Prostate gland (tissue), 2 donors: ENCODE measurements at regions not wholly inside any gene's neighbourhood (a gene's known extent, or its start where the extent isn't known, plus 50 kb on each side); places are given as distances from the start of the nearest gene placed in this dataset.

Experiments used
- DNase-seq: peaks from one replicate; pipeline ENCODE4 v3.0.0-alpha.2; 2019; ENCODE audit warnings: low spot score
- H3K27ac ChIP-seq, 2 donors: fragments of 200-600 bp; sonication (generic); 2 replicates each; pipeline ENCODE4 v1.5.1; 2017 to 2019
- H3K27me3 ChIP-seq: fragments of 200-600 bp; sonication (generic); replicated peaks from 2 replicates; pipeline ENCODE4 v1.5.1; 2019; ENCODE audit not compliant: insufficient read depth
- H3K36me3 ChIP-seq, 2 donors: fragments of 200-600 bp; sonication (generic); 1 replicate in 1 of 2; 2 replicates in 1 of 2; pipeline versions ENCODE4 v1.5.1 to v1.8.1; 2017 to 2019
- H3K4me1 ChIP-seq: fragments of 200-600 bp; sonication (generic); replicated peaks from 2 replicates; pipeline ENCODE4 v1.5.1; 2019
- H3K4me3 ChIP-seq, 2 donors: fragments of 200-600 bp; sonication (generic); 2 replicates each; pipeline ENCODE4 v1.5.1; 2017 to 2019
- H3K9me3 ChIP-seq: fragments of 200-600 bp; sonication (generic); 2 replicates; pipeline ENCODE4 v1.5.1; 2017
- CTCF ChIP-seq, 4 experiments: fragments of 200-600 bp in 2 of 4; fragments of 450-650 bp in 2 of 4; sonication (generic) in 2 of 4; IDR thresholded peaks; 1 replicate in 3 of 4; 2 replicates in 1 of 4; pipeline ENCODE4 v1.5.1; 2016 to 2019; ENCODE audit warnings: antibody characterized with exemption in 4 of 4, mild to moderate bottlenecking in 2 of 4, moderate library complexity in 2 of 4
- POLR2A ChIP-seq: fragments of 450-650 bp; IDR thresholded peaks from one replicate; pipeline ENCODE4 v1.6.1; 2016; ENCODE audit warnings: antibody characterized with exemption, mild to moderate bottlenecking
- POLR2AphosphoS5 ChIP-seq: sonication (generic); formaldehyde crosslinking; IDR thresholded peaks from one replicate; pipeline ENCODE4 v1.6.1; 2017; ENCODE audit warnings: antibody characterized with exemption
- WGBS: methylation state at CpG from one replicate; pipeline ENCODE4 v1.1.5; 2018; 5-methylcytosine and 5-hydroxymethylcytosine counted together
- intact Hi-C: fragments of 100-400 bp; cut with DNase I; formaldehyde crosslinking; loops from one replicate; pipeline ENCODE4 v1.14.2; 2022

DNA sequence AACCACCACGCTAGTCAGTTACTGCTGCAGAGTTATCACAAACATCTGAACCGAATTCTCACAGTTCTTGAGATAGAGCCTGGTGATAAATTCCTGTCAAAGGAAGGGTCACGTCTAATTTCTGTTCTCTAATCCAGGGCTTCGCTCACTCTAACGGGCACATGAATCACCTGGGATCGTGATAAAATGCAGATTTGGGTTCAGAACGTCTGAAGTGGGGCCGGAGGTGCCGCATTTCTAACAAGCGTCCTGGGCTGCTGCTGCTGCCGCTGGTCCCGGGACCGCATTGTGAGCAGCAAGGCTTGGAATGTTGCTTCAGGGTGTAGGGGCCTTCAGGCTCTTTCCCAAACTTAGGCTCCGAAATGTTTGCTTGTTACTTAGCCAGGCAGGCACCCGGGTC, 264.1 kb downstream of the CDC5L start:
- no peaks in the 10 kb centered on the region for H3K36me3 ChIP-seq
- no peak overlapping the region for H3K27ac ChIP-seq
- intact Hi-C loops: no loop called here
- TF ChIP-seq CTCF (IDR thresholded peaks at IDR 0.05): no peak
- TF ChIP-seq POLR2AphosphoS5: no peak
- no peak for TF ChIP-seq POLR2A
- DNase-seq: no peak
- H3K4me3 ChIP-seq: no peak overlapping the region
- no peaks in the 10 kb centered on the region for H3K9me3 ChIP-seq
- 96% methylated on average over 15 of the region's 15 CpGs for WGBS
- no peaks in the 10 kb centered on the region for H3K4me1 ChIP-seq
- no peaks in the 10 kb centered on the region for H3K27me3 ChIP-seq

GRCh38 chr6:44652547-44652946, 265.0 kb downstream of the CDC5L start:
- intact Hi-C loops: no loop called here
- DNase-seq: no peak

GRCh38 chr6:44653091-44653490, 265.6 kb downstream of the CDC5L start:
- H3K27ac ChIP-seq: no peak overlapping the region
- TF ChIP-seq CTCF (IDR thresholded peaks at IDR 0.05) (no peak), POLR2A (no peak), POLR2AphosphoS5 (no peak)
- intact Hi-C loops: no loop called here
- no peak for DNase-seq
- H3K27me3 ChIP-seq: no peaks in the 10 kb centered on the region
- H3K9me3 ChIP-seq: no peaks in the 10 kb centered on the region
- H3K4me1 ChIP-seq: no peaks in the 10 kb centered on the region
- no peaks in the 10 kb centered on the region for H3K36me3 ChIP-seq
- H3K4me3 ChIP-seq: no peak overlapping the region
- WGBS: 97% methylated on average over 3 of the region's 3 CpGs

More at GRCh38 chr6:44652547-44652946, 265.0 kb downstream of the CDC5L start:
- Histone ChIP-seq H3K9me3 (no peaks in the 10 kb centered on the region), H3K27ac (no peak overlapping the region), H3K4me3 (no peak overlapping the region), H3K27me3 (no peaks in the 10 kb centered on the region), H3K36me3 (no peaks in the 10 kb centered on the region), H3K4me1 (no peaks in the 10 kb centered on the region)
- TF ChIP-seq POLR2AphosphoS5: no peak
- TF ChIP-seq POLR2A: no peak
- TF ChIP-seq CTCF (IDR thresholded peaks at IDR 0.05): no peak
- 93% methylated on average over 1 of the region's 1 CpG for WGBS

- H3K27me3 ChIP-seq: no peaks in the 10 kb centered on the region
- no peak for TF ChIP-seq POLR2A
- no peak for TF ChIP-seq CTCF (IDR thresholded peaks at IDR 0.05)
- TF ChIP-seq POLR2AphosphoS5: no peak
- no peaks in the 10 kb centered on the region for H3K36me3 ChIP-seq
- H3K4me1 ChIP-seq: no peaks in the 10 kb centered on the region
- DNase-seq: no peak
- 12% methylated on average over 10 of the region's 10 CpGs for whole genome bisulfite sequencing
- no peak overlapping the region for H3K4me3 ChIP-seq
- intact Hi-C loops: no loop called here
- H3K9me3 ChIP-seq: no peaks in the 10 kb centered on the region
- H3K27ac ChIP-seq: no peak overlapping the region
These were observed 266.3 kb downstream of the CDC5L start for GRCh38 chr6:44653761-44654218.

GRCh38 chr6:44655412-44656342, 268.2 kb downstream of the CDC5L start:
- H3K27ac ChIP-seq: peak overlapping the region; percentile 51 to 53
- peak; percentile 73 for DNase-seq
- no peak overlapping the region for H3K4me3 ChIP-seq
- H3K36me3 ChIP-seq: no peaks in the 10 kb centered on the region
- peaks cover 3% of the 10 kb centered on the region for H3K4me1 ChIP-seq
- intact Hi-C loops: loop anchor here (1.0 to 5.0 kb wide), 4 partner anchors 722 to 1267 kb away; partner anchors contain the start of gene SUPT3H
- no peaks in the 10 kb centered on the region for H3K9me3 ChIP-seq
- no peaks in the 10 kb centered on the region for H3K27me3 ChIP-seq
- 37% methylated on average over 25 of the region's 26 CpGs for WGBS
- peak; percentile 80 for TF ChIP-seq POLR2AphosphoS5
- TF ChIP-seq POLR2A: no peak
- peak; percentile 87 to 97 (median 94) for TF ChIP-seq CTCF (IDR thresholded peaks at IDR 0.05)
